ENCODE measurements at regions not wholly inside any gene's neighbourhood (a gene's known extent, or its start where the extent isn't known, plus 50 kb on each side); places are given as distances from the start of the nearest gene placed in this dataset.

DNA sequence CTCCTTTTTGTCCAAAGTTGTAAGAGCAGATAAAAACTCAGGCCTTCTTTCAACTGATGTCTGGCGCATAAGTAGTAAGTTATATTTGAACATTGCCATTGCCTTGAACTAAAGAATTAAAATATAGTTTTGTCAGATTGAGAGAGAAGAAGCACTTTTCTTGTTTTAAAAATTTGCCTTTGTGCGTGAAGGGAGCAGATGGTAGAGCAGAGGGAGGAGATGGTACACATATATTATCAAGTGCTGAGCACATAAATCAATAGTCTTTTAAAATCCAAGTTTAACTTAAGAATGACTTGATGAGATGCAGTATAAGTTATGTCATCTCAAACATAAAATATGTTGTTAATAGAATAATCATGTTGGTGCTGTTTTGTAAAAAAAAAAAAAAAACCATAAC lies 504.6 kb upstream of the KLHL1 start:
- TF ChIP-seq CTCF (IDR thresholded peaks at IDR 0.05) (no peak), POLR2AphosphoS5 (IDR thresholded peaks at IDR 0.05) (no peak)

Data from sigmoid colon (tissue), 4 donors.